ENCODE measurements at regions not wholly inside any gene's neighbourhood (a gene's known extent, or its start where the extent isn't known, plus 50 kb on each side); places are given as distances from the start of the nearest gene placed in this dataset.

GRCh38 chr2:66714610-66715009 is 279.7 kb downstream of the MEIS1 start:
- TF ChIP-seq RAD21 (conservative IDR thresholded peaks at IDR 0.05) (no peak), SMC3 (conservative IDR thresholded peaks at IDR 0.05; ENCODE audit: poor library complexity) (no peak), REST (IDR thresholded peaks at IDR 0.05; ENCODE audit: borderline replicate concordance) (no peak), CTCF (IDR thresholded peaks at IDR 0.05; ENCODE audit: poor library complexity, severe bottlenecking) (no peak), MXI1 (conservative IDR thresholded peaks at IDR 0.05; ENCODE audit: poor library complexity, severe bottlenecking) (no peak)
